Heart right ventricle (tissue), 16 donors: ENCODE measurements at regions not wholly inside any gene's neighbourhood (a gene's known extent, or its start where the extent isn't known, plus 50 kb on each side); places are given as distances from the start of the nearest gene placed in this dataset.

Experiments
- ATAC-seq, 8 donors: fragments of 200-7000 bp; cut with Tn5 transposase; one replicate each; pipeline ENCODE4 v1.9.1; 2020; ENCODE audit warnings: mild to moderate bottlenecking in 8 of 8, moderate library complexity in 8 of 8, moderate number of reproducible peaks in 1 of 8
- DNase-seq, 2 donors: peaks; one replicate each; pipeline ENCODE4 v3.0.0-alpha.2; 2020
- H3K27ac ChIP-seq, 10 donors: fragments of 200-600 bp; sonication (generic) in 2 of 10; one replicate each; pipeline versions ENCODE4 v1.5.0 to v1.8.0; 2020 to 2022; ENCODE audit warnings: mild to moderate bottlenecking in 3 of 10
- H3K27me3 ChIP-seq, 7 donors: fragments of 200-600 bp; one replicate each; pipeline ENCODE4 v1.8.0; 2021 to 2022; ENCODE audit warnings: mild to moderate bottlenecking in 2 of 7
- H3K36me3 ChIP-seq, 9 donors: fragments of 200-600 bp; sonication (generic) in 1 of 9; one replicate each; pipeline versions ENCODE4 v1.5.0 to v1.8.0; 2020 to 2022; ENCODE audit warnings: mild to moderate bottlenecking in 2 of 9
- H3K4me1 ChIP-seq, 9 donors: fragments of 200-600 bp; sonication (generic) in 1 of 9; one replicate each; pipeline versions ENCODE4 v1.5.0 to v1.8.0; 2020 to 2022; ENCODE audit warnings: mild to moderate bottlenecking in 4 of 9
- H3K4me3 ChIP-seq, 10 donors: fragments of 200-600 bp; sonication (generic) in 2 of 10; one replicate each; pipeline versions ENCODE4 v1.5.0 to v1.8.0; 2020 to 2022; ENCODE audit warnings: mild to moderate bottlenecking in 7 of 10, moderate library complexity in 2 of 10
- H3K9me3 ChIP-seq, 11 donors: fragments of 200-600 bp in 10 of 11; sonication (generic) in 2 of 11; one replicate each; pipeline versions ENCODE4 v1.5.0 to v1.8.0; 2013 to 2022; ENCODE audit warnings: mild to moderate bottlenecking in 2 of 11, control low read depth in 1 of 11, moderate library complexity in 1 of 11
- WGBS, 2 donors: extraction: QIAGEN DNeasy Blood & Tissue Kit; methylation state at CpG; one replicate each; pipeline ENCODE4 v1.1.7; 2013; ENCODE audit warnings: inconsistent platforms in 1 of 2; 5-methylcytosine and 5-hydroxymethylcytosine counted together
- intact Hi-C, 10 donors: fragments of 100-400 bp; cut with DNase I; formaldehyde crosslinking; loops; one replicate each; pipeline versions ENCODE4 v1.11.1 to v1.14.2; 2022
- TF ChIP-seq, protein P1 (sequence below), 9 donors: fragments of 200-600 bp; sonication (generic) in 2 of 9; IDR thresholded peaks; one replicate each; pipeline versions ENCODE4 v1.5.0 to v1.8.0; 2021 to 2022; ENCODE audit warnings: antibody characterized with exemption in 9 of 9, mild to moderate bottlenecking in 5 of 9, moderate library complexity in 1 of 9
- donor health status: Arrhythmogenic right ventricular cardiomyopathy.
- donor health status: ischemic (EF 13 %, LVEDD 7.1; RV severe dilation, severe dysfunction).
- donor health status: healthy with polysubstance abuse.
- donor health status: DM: no; HTN: yes; CAD: no.
- donor health status: DM: no; HTN: no; CAD: no.
- donor health status: ischemic (EF 25% LVEDD 6.9; RV normal size, moderate dysfunction).
- donor health status: ischemic (EF 25% LVEDD 5.7; RV mildly dilated, moderate dysfunction).
- donor health status: healthy.
- donor health status: DM: yes; HTN: yes; CAD: no.
- donor health status: Ischemic cardiomyopathy.
- donor health status: ischemic (EF 35%, LVEDD 5.7; RV mildly dilated, moderate dysfunction).
- donor health status: nonischemic (EF 11% LVEDD 7.7; RV severe dilation, severe dysfunction).
- donor health status: DM: yes; HTN: yes; CAD: no.
- donor health status: PGD.
- donor health status: ischemic (EF 29% LVEDD 5.4; RV normal size, mild dysfunction).
- donor health status: nonischemic (EF 23%, LVEDD 6.1; RV moderate dilation, normal function).

DNA sequence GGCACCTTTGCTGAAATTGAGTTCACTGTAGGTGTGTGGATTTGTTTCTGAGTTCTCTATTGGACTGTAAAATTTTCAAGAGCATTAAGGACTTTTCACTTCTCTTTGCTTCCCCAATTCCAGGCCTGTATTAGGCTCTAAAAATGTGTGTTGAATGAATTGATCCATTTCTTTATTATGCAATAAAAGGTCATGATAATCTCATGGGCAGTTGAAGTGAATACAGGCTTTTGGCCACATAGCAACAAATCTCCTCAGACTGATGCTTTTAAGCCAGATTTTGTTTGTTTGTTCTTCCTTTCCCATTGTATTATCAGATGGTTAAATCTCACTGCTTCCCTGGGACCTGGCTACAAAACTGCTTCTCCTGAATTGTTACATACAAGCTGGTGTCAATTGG lies 258.0 kb upstream of the FAR2 start:
- peaks cover 0 to 8% (median 0%) of the 10 kb centered on the region in 9 donors for H3K4me1 ChIP-seq
- DNase-seq = no peak
- TF ChIP-seq, protein P1, sequence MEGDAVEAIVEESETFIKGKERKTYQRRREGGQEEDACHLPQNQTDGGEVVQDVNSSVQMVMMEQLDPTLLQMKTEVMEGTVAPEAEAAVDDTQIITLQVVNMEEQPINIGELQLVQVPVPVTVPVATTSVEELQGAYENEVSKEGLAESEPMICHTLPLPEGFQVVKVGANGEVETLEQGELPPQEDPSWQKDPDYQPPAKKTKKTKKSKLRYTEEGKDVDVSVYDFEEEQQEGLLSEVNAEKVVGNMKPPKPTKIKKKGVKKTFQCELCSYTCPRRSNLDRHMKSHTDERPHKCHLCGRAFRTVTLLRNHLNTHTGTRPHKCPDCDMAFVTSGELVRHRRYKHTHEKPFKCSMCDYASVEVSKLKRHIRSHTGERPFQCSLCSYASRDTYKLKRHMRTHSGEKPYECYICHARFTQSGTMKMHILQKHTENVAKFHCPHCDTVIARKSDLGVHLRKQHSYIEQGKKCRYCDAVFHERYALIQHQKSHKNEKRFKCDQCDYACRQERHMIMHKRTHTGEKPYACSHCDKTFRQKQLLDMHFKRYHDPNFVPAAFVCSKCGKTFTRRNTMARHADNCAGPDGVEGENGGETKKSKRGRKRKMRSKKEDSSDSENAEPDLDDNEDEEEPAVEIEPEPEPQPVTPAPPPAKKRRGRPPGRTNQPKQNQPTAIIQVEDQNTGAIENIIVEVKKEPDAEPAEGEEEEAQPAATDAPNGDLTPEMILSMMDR (IDR thresholded peaks at IDR 0.05) = no peak
- H3K27me3 ChIP-seq = no peaks in the 10 kb centered on the region
- no peak for ATAC-seq
- intact Hi-C loops = loop anchor here in 1 of 10 donors (10.0 kb wide), 1 partner anchor 104 kb away; no protein-coding TSS in a partner anchor
- no peaks in the 10 kb centered on the region for H3K9me3 ChIP-seq
- no peaks in the 10 kb centered on the region for H3K36me3 ChIP-seq
- no peak overlapping the region for H3K4me3 ChIP-seq
- H3K27ac ChIP-seq = no peak overlapping the region

GRCh38 chr12:28893365-28893764 lies 255.7 kb upstream of the FAR2 start:
- WGBS, 2 donors = 52 to 59% methylated on average over 2 of the region's 2 CpGs
- no peaks in the 10 kb centered on the region for H3K27me3 ChIP-seq
- peak in 5 of 8 donors; percentile 25 to 73 (median 52) for ATAC-seq
- intact Hi-C loops = loop anchor here in 1 of 10 donors (10.0 kb wide), 1 partner anchor 101 kb away; no protein-coding TSS in a partner anchor
- H3K36me3 ChIP-seq = no peaks in the 10 kb centered on the region
- H3K27ac ChIP-seq = peak overlapping the region in 3 of 10 donors; percentile 8 to 41 (median 32)
- no peaks in the 10 kb centered on the region for H3K9me3 ChIP-seq
- peaks cover 0 to 8% (median 0%) of the 10 kb centered on the region in 9 donors for H3K4me1 ChIP-seq
- H3K4me3 ChIP-seq = no peak overlapping the region
- TF ChIP-seq, protein P1 (IDR thresholded peaks at IDR 0.05) = no peak
- DNase-seq = no peak

- DNase-seq (no peak), ATAC-seq (peak in 4 of 8 donors; percentile 33 to 49 (median 36))
- Histone ChIP-seq H3K9me3 (no peaks in the 10 kb centered on the region), H3K27me3 (no peaks in the 10 kb centered on the region), H3K27ac (peak overlapping the region in 3 of 10 donors; percentile 8 to 41 (median 32)), H3K36me3 (no peaks in the 10 kb centered on the region), H3K4me1 (peaks cover 0 to 8% (median 0%) of the 10 kb centered on the region in 9 donors), H3K4me3 (no peak overlapping the region)
- TF ChIP-seq, protein P1 (IDR thresholded peaks at IDR 0.05) = no peak
- intact Hi-C loops = loop anchor here in 1 of 10 donors (10.0 kb wide), 1 partner anchor 101 kb away; no protein-coding TSS in a partner anchor
- 54 to 66% methylated on average over 1 of the region's 1 CpG for WGBS, 2 donors
These were observed 255.2 kb upstream of the FAR2 start for GRCh38 chr12:28893856-28894255.

GRCh38 chr12:28896421-28896820 lies 252.7 kb upstream of the FAR2 start:
- peaks cover 0 to 8% (median 0%) of the 10 kb centered on the region in 9 donors for H3K4me1 ChIP-seq
- no peak for DNase-seq
- no peaks in the 10 kb centered on the region for H3K27me3 ChIP-seq
- no peak for ATAC-seq
- H3K36me3 ChIP-seq = no peaks in the 10 kb centered on the region
- TF ChIP-seq, protein P1 (IDR thresholded peaks at IDR 0.05) = no peak
- peaks cover 0 to 16% (median 0%) of the 10 kb centered on the region in 11 donors for H3K9me3 ChIP-seq
- H3K27ac ChIP-seq = no peak overlapping the region
- no peak overlapping the region for H3K4me3 ChIP-seq
- WGBS, 2 donors = 90 to 94% methylated on average over 1 of the region's 1 CpG
- intact Hi-C loops = loop anchor here in 1 of 10 donors (10.0 kb wide), 1 partner anchor 98 kb away; no protein-coding TSS in a partner anchor
